GM19397 (cell line): ENCODE measurements at regions not wholly inside any gene's neighbourhood (a gene's known extent, or its start where the extent isn't known, plus 50 kb on each side); places are given as distances from the start of the nearest gene placed in this dataset.

ENCODE experiments used
- ATAC-seq: cut with Tn5 transposase; IDR thresholded peaks from one replicate; pipeline ENCODE4 v1.9.1; 2021; ENCODE audit warnings: mild to moderate bottlenecking, moderate library complexity; ENCODE audit not compliant: unreplicated experiment

DNA sequence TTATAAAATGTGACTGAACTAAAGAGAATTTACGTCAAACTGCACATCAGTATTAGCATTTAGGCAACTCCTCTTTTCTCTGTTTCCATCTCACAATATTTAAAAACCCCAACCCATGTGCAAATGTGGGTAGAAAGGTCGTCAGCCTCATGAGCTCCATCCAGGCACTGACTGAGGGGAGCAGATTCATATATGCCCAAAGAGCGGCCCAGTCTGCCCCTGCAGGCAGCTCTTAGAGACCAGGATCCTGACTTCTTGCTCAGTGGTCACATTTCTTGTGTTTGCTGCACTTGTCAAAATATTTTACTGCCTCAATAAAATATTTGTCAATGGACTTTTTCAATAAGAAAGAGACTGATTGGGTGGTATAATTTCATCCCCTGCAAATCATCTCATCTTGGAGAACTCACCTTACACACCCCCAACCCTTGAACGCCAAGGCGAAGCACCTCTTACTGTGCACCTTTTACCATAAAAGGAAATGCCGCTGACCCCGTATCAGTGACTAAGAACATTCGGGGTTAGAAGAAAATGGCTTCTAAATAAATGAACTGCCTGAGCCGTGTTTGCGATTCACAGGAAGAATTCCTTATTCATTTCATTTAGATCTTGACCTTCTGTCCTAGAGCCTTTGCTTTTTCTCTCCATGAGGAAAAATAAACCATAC, 418.8 kb downstream of the BCL11B start:
- no peak for ATAC-seq

DNA sequence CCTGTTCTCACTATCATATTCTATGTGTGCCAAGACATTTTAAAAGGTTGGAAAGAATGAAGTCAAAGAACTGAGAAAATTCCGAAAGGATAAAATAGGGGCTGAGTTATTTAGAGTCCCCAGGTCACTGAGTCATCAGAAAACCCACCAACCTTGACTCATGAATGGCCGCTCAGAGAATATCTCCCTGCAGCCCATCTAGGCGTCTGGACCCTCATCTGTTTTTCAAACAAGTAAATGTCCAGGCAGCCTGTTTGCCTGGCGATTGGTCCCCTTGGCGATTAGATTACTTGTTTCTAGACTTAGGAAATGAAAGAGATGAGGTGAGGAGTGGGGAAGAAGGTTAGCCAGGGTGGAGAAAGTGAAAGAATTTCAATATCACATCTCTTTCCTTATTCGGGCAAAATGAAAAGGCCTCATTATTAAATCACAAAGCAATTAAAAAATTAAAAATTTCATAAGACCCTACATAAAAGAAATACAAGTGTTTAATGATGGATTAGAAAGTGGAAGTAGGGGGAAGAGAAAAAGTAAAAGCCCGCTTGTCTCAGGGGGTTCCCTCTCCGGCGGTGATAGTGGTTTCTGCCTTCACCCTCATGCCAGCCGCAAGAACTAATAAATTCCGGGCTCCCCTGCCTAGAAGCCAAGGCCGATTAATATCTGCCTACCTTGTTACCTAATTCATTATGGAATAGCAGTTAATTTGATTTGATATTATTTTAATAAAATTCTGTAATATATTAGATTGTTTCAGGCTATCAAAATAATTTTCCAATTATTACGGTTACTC, 415.9 kb downstream of the BCL11B start:
- ATAC-seq: no peak

DNA sequence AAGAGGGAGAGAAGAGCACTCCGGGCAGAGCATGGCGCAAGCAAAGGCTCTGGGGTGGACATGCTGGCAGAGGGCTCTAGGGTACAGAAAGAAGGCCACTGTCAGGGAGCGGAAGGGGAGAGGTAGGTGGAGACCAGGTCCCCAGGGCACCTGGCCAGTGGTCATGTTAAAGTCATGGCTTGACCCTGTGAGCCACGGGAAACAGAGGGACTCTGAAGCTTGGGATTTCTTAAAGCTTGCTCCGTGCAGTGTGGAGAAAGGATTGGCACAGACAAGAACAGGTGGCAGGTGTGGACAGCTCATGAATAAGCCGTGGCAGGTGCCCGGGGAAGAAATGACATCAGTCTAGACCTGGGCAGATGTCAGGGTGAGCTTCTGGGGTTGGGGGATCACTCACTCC, 413.8 kb downstream of the BCL11B start:
- ATAC-seq: no peak

DNA sequence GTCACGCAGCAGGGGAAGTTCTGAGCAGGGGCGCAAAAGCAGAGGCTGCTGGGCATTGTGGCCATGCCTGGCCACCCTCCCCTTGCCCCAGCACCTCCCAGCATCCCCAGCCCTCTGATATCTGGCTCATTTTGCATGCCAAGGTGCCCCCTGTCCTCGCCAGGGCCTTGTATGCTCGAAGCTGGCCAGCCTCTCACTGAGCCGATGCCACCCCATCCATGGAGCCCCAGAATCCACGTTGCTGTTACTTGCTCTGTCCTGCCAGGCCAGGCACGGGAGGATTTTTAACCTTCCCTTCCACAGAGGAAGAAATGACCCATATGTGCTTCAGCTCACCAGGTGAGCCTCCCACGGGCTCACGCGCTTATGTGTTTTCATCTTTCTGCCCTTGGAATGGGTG, 413.4 kb downstream of the BCL11B start:
- ATAC-seq: no peak

DNA sequence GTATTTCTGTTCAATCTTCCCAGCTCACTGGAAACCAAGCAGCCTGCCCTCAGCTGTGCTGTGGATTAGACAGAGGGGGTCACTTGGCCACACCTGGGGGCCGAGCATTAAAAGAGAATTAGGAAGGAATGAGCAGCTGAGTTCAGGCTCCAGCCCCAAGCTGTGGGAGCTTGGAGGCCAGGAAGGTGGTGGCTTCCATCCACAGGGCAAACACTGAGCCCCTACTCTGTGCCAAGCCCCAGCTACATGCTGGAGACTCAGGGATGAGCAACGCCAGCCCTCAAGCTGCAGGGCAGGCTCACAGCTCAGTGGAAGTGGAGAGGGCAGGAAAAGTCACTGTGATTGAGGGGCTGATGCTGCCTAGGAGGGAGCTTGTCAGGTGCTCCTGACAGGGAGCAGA, 412.7 kb downstream of the BCL11B start:
- no peak for ATAC-seq

DNA sequence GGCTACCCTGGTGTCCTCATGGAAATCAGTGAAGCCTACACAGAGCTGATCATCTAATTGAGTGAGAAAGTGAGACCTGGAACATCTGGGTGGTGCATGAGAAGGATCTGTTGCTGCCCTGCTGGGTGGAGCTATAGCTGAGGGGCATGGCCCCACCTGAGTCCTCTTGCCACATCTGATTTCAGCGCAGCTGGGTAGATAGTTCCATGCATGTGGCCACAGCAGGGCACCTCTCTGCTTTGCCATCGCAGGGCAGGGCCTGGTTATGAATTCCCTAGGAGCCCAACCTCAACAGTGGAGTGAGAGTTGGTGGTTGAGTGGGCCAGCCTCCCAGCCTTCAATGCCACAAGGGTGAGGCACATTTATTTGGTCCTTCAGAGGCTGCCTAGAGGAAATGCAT, 407.8 kb downstream of the BCL11B start:
- no peak for ATAC-seq

DNA sequence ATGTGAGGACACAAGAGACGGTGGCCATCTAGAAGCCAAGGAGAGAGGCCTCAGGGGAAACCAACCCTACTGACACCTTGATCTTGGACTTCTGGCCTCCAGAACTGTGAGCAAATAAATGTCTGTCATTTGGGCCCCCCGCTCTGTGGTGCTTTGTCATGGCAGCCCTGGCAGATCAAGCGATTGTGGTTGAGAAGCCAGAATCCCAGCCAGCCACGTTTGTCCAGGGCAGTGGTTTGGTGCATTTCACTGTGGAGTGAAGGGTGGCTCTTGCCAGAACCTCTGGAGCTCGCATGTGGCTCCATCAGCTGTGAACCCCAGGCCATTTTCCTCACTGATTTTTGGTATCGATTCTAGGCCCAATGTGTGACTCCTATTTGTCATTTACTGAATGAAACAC, 404.9 kb downstream of the BCL11B start:
- ATAC-seq: no peak

DNA sequence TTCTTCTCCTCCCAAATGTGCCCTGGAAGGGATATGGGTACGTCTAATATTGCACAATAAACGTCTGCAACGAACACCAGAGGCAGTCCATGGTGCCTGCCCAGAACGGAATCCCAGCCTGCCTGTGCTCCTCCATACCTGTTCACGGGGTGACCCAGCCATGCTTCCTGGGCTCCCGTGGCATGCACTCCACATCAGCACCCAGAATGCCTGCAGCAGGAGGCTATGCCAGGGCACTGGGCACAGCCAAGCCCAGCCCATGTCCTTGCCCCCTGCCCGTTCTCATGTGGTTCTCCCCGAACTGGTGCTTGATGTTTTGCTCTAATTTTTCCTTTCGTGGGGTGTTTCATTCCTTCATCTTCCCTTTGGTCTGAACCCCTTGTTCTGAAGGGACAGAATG, 404.3 kb downstream of the BCL11B start:
- no peak for ATAC-seq

DNA sequence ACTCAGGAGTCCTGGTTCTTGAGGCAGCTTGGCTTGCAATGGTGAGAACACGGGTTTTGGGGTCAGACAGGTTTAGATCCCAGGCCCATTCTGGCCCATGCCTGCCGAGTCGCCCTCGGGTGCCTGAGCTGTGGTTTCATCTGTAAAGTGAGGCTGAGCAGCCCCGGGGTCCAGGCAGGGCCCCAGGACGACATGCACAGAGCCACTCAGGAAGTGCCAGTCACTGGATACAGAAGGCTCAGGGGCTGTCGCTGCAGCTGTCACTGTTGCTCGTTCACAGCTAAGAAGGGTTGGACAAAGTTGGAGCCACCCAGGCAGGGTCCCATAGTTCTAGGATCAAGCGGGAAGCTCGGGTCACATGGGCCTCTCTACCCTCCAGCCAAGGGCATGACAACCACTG, 403.1 kb downstream of the BCL11B start:
- no peak for ATAC-seq

DNA sequence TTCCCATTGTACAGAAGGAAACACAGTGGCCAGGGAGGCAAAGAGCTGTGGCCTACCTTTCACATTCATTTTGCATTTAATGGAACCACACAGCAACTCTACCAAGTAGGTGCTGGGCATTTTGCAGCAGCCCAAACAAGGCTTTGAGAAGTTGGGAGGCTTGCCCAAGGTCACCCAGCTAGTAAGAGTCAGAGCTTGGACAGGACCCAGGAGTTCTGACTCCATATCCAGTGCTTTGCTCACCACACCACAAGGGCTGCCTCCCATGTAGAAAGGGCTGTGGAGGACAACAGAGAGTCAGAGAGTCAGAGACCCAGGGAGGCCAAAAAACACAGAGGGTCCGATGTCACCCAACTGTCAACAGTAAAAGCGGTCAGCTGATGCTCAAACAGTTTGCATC, 400.2 kb downstream of the BCL11B start:
- ATAC-seq: no peak

DNA sequence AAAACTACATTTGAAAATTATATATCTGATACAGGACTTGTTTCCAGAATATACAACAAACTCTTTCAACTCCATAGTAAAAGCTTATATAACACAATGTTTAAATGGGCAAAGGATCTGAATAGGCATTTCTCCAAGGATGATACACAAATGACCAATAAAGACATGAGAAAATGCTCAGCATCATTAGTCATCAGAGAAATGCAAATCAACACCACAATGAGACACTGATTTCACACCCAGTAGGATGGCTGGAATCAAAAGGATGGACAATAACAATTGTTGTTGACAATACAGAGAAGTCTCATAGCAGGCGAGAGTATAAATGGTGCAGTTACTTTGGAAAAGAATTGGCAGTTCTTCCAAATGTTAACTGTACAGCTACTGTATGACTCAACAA, 394.9 kb downstream of the BCL11B start:
- no peak for ATAC-seq

DNA sequence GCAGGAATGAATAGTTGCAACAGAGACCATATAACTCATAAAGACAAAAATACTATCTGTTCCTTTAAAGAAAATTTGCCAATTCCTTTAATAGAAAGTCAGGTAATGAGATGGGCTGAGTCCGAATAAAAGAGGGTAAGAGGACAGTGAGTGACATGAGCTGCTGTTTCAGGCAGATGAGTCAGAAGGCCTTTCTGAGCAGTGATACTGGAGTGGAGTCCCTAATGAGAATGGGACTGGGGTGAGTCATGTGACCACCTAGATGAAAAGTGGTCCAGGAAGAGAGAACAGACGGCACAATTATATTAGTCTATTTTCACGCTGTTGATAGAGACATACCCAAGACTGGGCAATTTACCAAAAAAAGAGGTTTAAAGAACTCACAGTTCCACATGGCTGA, 393.7 kb downstream of the BCL11B start:
- no peak for ATAC-seq

DNA sequence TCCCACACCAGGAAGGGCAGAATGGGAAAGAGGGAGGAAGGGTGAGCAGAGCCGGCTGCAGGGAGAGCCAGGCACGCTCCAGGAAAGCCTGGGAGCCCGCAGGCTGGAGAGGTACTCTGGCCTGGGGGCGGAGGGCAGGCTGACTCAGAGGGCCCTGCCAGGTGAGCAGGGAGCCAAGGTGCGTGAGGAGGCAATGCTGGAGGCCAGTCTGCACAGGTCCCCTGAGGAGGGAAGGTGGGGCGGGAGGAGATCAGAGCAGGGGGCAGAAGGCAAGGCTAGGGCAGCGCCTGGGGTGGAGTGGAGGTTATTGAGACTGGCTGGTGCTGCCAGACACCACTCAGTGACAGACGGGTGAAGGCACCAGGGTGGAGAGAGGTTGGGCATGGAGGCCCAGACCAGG, 385.0 kb downstream of the BCL11B start:
- no peak for ATAC-seq

DNA sequence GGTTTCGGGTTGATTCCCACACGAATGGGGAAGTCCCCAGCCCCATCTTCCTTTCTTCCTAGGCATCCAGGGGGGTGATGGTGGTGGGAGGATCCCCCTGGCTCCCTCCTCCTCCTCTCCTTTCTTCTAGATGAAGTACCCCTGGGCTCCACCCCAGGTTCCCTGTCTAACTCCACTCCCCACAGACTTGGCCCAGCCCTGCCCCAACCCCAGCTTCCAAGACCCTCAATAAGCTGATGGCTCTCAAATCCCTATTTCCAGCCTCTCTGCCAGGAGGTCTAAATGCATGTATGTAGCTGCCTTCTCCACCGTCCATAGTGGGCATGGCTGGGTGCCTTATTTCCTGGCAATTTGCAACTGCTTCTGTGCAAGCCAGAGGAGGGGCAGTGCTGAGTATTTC, 383.7 kb downstream of the BCL11B start:
- ATAC-seq: no peak

DNA sequence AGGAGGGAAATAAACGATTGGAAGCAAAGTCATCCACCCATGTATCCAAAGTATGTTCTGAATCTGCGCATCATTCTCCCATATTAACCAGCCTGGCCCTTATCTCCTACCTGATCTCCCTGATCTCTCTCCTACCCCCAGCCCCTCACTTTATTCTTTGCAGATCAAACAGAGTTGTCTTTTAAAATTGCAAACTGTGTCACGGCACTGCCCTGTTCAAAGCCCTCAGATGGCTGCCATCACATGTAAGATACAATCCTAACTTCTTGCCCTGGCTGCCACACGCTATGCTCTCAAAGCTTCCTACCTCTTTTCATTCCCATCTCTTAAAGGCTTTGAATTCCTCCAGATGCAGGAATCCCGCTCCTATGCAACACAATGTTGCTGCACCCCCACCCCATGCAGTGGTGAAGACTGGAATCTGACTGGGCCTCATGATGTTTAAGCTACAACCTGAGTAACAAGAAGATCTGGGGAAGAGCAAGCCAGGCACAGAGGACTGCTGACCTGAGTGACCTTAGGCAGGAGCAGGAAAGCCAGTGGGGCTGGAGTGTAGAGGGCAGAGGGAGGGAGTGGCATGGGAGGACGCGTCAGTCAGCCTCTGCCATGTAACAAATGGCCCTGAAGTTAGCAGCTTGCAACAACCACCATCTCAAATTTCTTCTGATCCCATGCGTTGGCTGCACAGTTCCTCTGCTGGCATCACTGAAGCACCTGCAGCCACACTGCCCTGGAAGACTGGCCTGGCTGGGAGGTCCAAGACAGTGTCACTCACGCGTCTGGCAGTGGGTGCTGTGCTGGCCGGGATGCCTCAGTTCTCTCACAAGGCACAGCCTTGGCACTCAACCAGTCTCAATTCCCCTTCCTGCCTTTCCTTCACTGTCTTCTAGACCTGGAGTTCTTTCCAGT, 382.8 kb downstream of the BCL11B start:
- ATAC-seq: no peak

DNA sequence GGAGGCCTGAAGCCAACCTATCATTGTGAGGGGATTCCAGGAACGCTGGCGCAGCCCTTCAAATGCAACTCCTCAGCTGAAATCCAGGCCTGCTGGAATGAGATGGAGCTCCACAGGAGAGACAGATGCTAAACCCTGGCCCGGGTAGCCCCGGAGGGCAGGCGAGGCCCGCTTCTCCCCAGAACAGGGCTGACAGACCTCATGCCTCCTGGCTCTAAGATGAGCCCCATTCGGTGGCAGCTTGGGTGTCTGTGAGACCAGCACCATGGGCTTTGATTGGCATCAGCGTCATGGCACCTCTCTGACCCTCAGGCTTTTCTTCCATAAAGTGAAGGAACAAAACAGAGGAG, 382.2 kb downstream of the BCL11B start:
- ATAC-seq: no peak

DNA sequence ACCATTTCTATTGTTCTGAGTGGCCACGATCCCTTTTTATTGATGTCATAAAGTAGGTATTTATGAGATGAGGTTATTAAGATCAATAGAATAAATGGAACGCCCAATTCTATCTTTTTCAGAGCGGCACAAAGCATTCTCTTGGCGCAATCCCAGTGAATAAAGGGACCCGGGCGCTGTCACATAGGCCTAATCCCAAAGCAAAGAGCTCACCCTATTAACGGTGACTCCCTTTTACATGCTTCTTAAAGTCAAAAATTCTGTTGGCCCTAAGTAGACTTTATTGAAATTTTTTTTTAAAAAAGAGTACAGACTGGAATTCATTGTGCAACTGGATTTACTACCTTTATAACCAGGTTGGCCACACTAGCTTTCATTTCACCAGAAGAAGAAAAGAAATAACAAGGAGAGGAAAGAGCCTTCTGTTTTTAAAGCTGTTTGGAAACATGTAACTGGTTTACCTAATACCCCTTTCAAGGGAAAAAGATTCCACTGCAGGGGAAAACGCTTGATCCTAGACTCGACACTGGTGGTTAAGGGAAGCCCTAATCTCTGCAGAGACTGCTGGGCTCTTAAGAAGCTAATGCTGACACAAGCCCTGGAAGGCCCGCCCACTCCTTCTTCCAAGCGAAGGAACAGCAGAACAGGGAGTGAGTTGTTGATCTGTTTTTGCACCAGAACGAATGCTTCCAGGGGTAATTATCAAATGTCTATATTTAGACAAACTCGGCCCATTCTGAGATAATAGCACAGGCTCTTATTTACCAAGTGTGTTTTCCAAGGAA, 381.2 kb downstream of the BCL11B start:
- ATAC-seq: no peak

DNA sequence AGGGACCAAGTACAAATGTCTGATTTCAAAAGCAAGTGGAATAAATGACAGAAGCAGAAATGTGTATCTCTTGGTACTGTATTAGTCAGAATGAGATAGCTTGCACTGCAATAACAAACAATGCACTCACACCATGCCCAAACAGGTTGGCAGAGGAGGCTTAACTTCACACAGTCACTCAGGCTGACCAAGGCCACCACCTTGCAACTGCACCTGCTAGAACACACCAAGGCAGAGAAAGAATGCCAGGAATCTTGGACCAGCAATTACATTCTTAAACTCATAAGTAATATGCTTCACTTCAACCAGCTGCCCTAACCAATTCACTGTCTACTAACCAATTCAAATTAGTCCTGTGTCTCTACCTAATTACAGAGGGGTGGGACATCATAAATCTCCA, 378.3 kb downstream of the BCL11B start:
- no peak for ATAC-seq

DNA sequence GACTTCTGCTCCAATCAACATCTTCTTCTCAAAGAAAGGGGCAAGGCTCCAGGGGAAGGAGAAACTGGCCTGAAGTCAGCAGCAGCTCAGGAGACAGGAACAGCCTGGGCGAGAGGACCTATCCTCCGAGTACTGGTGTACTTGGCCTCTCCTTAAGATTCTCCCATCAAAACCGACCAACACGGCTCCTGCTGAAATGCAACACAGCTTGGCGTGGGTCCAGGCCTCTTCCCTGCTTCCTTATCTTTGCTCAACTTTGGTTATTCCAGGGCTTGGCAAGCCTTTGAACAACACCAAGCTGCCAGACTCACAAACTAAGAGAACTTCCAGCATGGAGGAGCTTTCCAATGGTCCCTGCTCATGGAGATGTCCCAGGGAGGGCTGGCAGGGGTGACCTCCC, 377.4 kb downstream of the BCL11B start:
- ATAC-seq: no peak

DNA sequence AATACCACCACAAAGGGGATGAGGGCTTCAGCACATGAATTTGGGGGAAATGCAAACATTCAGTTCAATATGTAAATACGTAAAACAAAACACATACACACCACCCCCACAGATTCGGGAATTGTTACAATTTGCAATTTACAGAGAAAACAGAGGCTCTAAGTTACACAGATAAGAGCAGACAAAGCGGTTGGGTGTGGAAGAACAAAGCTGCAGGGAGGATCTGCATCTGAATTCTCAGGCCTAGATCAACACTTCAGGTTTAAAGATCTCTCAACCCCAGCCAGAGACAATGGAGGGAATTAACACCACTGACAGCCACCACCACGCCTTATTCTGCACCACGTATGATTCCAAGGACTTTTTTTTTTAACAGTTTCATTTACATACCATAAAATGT, 375.5 kb downstream of the BCL11B start:
- ATAC-seq: no peak
